Adrenal gland (tissue), 9 donors: ENCODE measurements at regions not wholly inside any gene's neighbourhood (a gene's known extent, or its start where the extent isn't known, plus 50 kb on each side); places are given as distances from the start of the nearest gene placed in this dataset.

ENCODE experiments used
- DNase-seq, 7 donors: peaks; one replicate each; pipeline ENCODE4 v3.0.0-alpha.2; 2019 to 2020
- H3K27ac ChIP-seq, 5 donors: fragments of 200-600 bp; sonication (generic) in 4 of 5; 1 replicate in 3 of 5; 2 replicates in 2 of 5; pipeline versions ENCODE4 v1.5.1 to v1.8.0; 2016 to 2020; ENCODE audit warnings: mild to moderate bottlenecking in 1 of 5
- H3K27me3 ChIP-seq: fragments of 200-600 bp; 2 replicates; pipeline ENCODE4 v1.8.0; 2021
- H3K36me3 ChIP-seq, 2 donors: fragments of 200-600 bp; replicated peaks in 1 of 2; 1 replicate in 1 of 2; 2 replicates in 1 of 2; pipeline versions ENCODE4 v1.5.1 to v1.8.0; 2018 to 2022
- H3K4me1 ChIP-seq, 2 donors: fragments of 200-600 bp; replicated peaks in 1 of 2; 1 replicate in 1 of 2; 2 replicates in 1 of 2; pipeline versions ENCODE4 v1.5.1 to v1.8.0; 2018 to 2021
- H3K4me3 ChIP-seq, 4 donors: fragments of 200-600 bp; sonication (generic) in 3 of 4; one replicate each; pipeline ENCODE4 v1.5.1; 2016 to 2018
- H3K9me3 ChIP-seq, 3 donors: fragments of 200-600 bp; sonication (generic) in 1 of 3; replicated peaks in 1 of 3; 1 replicate in 2 of 3; 2 replicates in 1 of 3; pipeline versions ENCODE4 v1.5.1 to v1.8.0; 2016 to 2021
- CTCF ChIP-seq, 6 experiments: fragments of 450-650 bp in 4 of 6; fragments of 200-600 bp in 2 of 6; sonication (generic) in 1 of 6; IDR thresholded peaks; 1 replicate in 5 of 6; 2 replicates in 1 of 6; pipeline versions ENCODE4 v1.5.1 to v1.8.0; 2016 to 2021; ENCODE audit warnings: antibody characterized with exemption in 6 of 6, mild to moderate bottlenecking in 2 of 6, moderate library complexity in 1 of 6
- POLR2A ChIP-seq, 2 donors: fragments of 450-650 bp; IDR thresholded peaks; one replicate each; pipeline ENCODE4 v1.6.1; 2017; ENCODE audit warnings: antibody characterized with exemption in 2 of 2, mild to moderate bottlenecking in 2 of 2, moderate library complexity in 1 of 2
- WGBS, 4 donors: extraction: QIAGEN DNeasy Blood & Tissue Kit in 2 of 4; methylation state at CpG; one replicate each; pipeline versions ENCODE4 v1.1.5 to v1.1.7; 2013 to 2017; 5-methylcytosine and 5-hydroxymethylcytosine counted together
- intact Hi-C, 2 donors: fragments of 100-400 bp; cut with DNase I; formaldehyde crosslinking; loops; one replicate each; pipeline versions ENCODE4 v1.14.1 to v1.15.0; 2022 to 2023
- donor health status: healthy with polysubstance abuse.
- donor health status: Bipolar disorder and iron deficiency.
- donor health status: DM: yes; HTN: yes; CAD: no.
- donor health status: DM: no; HTN: no; CAD: no.
- donor health status: DM: no; HTN: no; CAD: no.

- Histone ChIP-seq H3K9me3 (no peaks in the 10 kb centered on the region), H3K4me3 (no peak overlapping the region), H3K4me1 (no peaks in the 10 kb centered on the region), H3K27ac (no peak overlapping the region), H3K36me3 (no peaks in the 10 kb centered on the region), H3K27me3 (no peaks in the 10 kb centered on the region)
- DNase-seq, result no peak
- intact Hi-C loops, result no loop called here
- TF ChIP-seq POLR2A (IDR thresholded peaks at IDR 0.05) (no peak), CTCF (IDR thresholded peaks at IDR 0.05) (no peak)
Observed at GRCh38 chr10:92773776-92774175, 74.5 kb upstream of the EXOC6 start.

DNA sequence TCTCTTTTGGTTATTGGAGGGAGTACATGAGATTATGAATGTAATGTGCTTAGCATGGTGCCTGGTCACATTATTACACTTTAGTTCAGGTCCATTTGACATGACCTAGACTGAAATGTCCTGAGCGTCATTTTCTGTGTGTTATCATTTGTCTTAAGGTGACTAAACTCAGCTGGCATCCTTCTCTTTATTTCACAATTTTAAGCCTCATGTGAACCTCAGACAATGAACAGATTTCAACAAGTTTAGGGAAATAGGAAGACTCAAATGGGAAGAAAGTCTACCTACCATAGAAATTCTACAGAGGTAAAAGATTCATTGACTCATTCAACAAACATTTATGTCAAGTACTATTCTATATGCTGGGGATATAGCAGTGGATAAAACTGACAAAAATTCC is 70.2 kb upstream of the EXOC6 start:
- no peak for DNase-seq
- Histone ChIP-seq H3K36me3 (no peaks in the 10 kb centered on the region), H3K9me3 (no peaks in the 10 kb centered on the region), H3K4me1 (no peaks in the 10 kb centered on the region), H3K4me3 (no peak overlapping the region), H3K27me3 (no peaks in the 10 kb centered on the region), H3K27ac (no peak overlapping the region)
- intact Hi-C loops, result no loop called here
- 50 to 73% (median 51%) methylated on average over 1 of the region's 1 CpG for WGBS, 4 donors
- TF ChIP-seq POLR2A (IDR thresholded peaks at IDR 0.05) (no peak), CTCF (IDR thresholded peaks at IDR 0.05) (no peak)

DNA sequence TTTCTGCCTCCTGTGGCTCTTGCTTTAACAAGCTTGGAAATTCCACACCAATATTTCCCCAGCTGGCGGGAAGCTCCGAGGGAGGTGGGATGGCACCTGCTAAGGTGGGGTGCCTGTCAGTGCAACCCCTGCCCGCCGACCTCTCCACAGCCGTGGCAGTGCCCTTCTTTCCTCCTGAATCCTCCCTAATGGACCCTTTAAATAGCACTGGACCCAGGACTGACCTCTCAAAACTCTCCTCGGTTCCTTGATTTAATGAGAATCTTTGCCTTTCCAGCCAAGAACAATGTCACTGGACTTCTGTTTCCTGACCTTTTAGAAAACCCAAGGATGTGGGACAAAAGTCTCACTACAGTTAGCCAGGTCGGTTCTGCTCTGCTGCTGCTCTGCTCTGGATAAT is 63.2 kb upstream of the EXOC6 start:
- Histone ChIP-seq H3K4me3 (no peak overlapping the region), H3K27me3 (no peaks in the 10 kb centered on the region), H3K36me3 (no peaks in the 10 kb centered on the region), H3K9me3 (no peaks in the 10 kb centered on the region), H3K27ac (no peak overlapping the region), H3K4me1 (no peaks in the 10 kb centered on the region)
- DNase-seq, result no peak
- WGBS, 4 donors, result 61 to 70% (median 64%) methylated on average over 7 of the region's 7 CpGs
- intact Hi-C loops, result no loop called here
- TF ChIP-seq POLR2A (IDR thresholded peaks at IDR 0.05) (no peak), CTCF (IDR thresholded peaks at IDR 0.05) (no peak)

- 70 to 78% (median 74%) methylated on average over 11 of the region's 11 CpGs for WGBS, 4 donors
Observed at GRCh38 chr10:92787557-92788152, 60.7 kb upstream of the EXOC6 start.

More at GRCh38 chr10:92787557-92788152, 60.7 kb upstream of the EXOC6 start:
- H3K4me3 ChIP-seq, result no peak overlapping the region
- no peaks in the 10 kb centered on the region for H3K9me3 ChIP-seq
- no peaks in the 10 kb centered on the region for H3K4me1 ChIP-seq
- TF ChIP-seq POLR2A (IDR thresholded peaks at IDR 0.05) (no peak), CTCF (IDR thresholded peaks at IDR 0.05) (no peak)
- no peak overlapping the region for H3K27ac ChIP-seq
- intact Hi-C loops, result no loop called here
- DNase-seq, result no peak
- no peaks in the 10 kb centered on the region for H3K27me3 ChIP-seq
- no peaks in the 10 kb centered on the region for H3K36me3 ChIP-seq
